Heart left ventricle (tissue), 16 donors: ENCODE measurements at regions not wholly inside any gene's neighbourhood (a gene's known extent, or its start where the extent isn't known, plus 50 kb on each side); places are given as distances from the start of the nearest gene placed in this dataset.

Experiments
- ATAC-seq, 4 donors: fragments of 200-7000 bp; cut with Tn5 transposase; one replicate each; pipeline ENCODE4 v1.9.1; 2020 to 2022; ENCODE audit warnings: moderate library complexity in 4 of 4, mild to moderate bottlenecking in 3 of 4, moderate number of reproducible peaks in 1 of 4
- DNase-seq, 5 donors: peaks; one replicate each; pipeline ENCODE4 v3.0.0-alpha.2; 2020
- H3K27ac ChIP-seq, 12 donors: fragments of 200-600 bp; sonication (generic) in 4 of 12; one replicate each; pipeline versions ENCODE4 v1.5.0 to v1.8.0; 2016 to 2022; ENCODE audit warnings: mild to moderate bottlenecking in 2 of 12
- H3K27me3 ChIP-seq, 9 donors: fragments of 200-600 bp; sonication (generic) in 2 of 9; one replicate each; pipeline versions ENCODE4 v1.5.1 to v1.8.0; 2016 to 2022; ENCODE audit warnings: mild to moderate bottlenecking in 3 of 9
- H3K36me3 ChIP-seq, 9 donors: fragments of 200-600 bp; sonication (generic) in 2 of 9; one replicate each; pipeline versions ENCODE4 v1.5.0 to v1.8.0; 2018 to 2022; ENCODE audit warnings: mild to moderate bottlenecking in 2 of 9
- H3K4me1 ChIP-seq, 12 donors: fragments of 200-600 bp; sonication (generic) in 4 of 12; one replicate each; pipeline versions ENCODE4 v1.5.0 to v1.8.0; 2016 to 2022; ENCODE audit warnings: mild to moderate bottlenecking in 3 of 12
- H3K4me3 ChIP-seq, 12 donors: fragments of 200-600 bp; sonication (generic) in 4 of 12; one replicate each; pipeline versions ENCODE4 v1.5.0 to v1.8.0; 2017 to 2022; ENCODE audit warnings: mild to moderate bottlenecking in 9 of 12, moderate library complexity in 4 of 12
- H3K9me3 ChIP-seq, 12 donors: fragments of 200-600 bp; sonication (generic) in 4 of 12; one replicate each; pipeline versions ENCODE4 v1.5.0 to v1.8.0; 2016 to 2022; ENCODE audit warnings: mild to moderate bottlenecking in 1 of 12
- CTCF ChIP-seq, 12 donors: fragments of 200-600 bp; sonication (generic) in 4 of 12; IDR thresholded peaks; one replicate each; pipeline versions ENCODE4 v1.5.0 to v1.8.0; 2018 to 2022; ENCODE audit warnings: antibody characterized with exemption in 12 of 12, mild to moderate bottlenecking in 5 of 12
- POLR2A ChIP-seq, 2 donors: fragments of 450-650 bp; IDR thresholded peaks; one replicate each; pipeline ENCODE4 v1.6.1; 2017; ENCODE audit warnings: antibody characterized with exemption in 2 of 2, mild to moderate bottlenecking in 2 of 2, moderate library complexity in 2 of 2
- WGBS, 4 donors: extraction: QIAGEN DNeasy Blood & Tissue Kit in 2 of 4; methylation state at CpG; one replicate each; pipeline versions ENCODE4 v1.1.5 to v1.1.7; 2013 to 2018; 5-methylcytosine and 5-hydroxymethylcytosine counted together
- intact Hi-C, 10 donors: fragments of 100-400 bp; cut with DNase I; formaldehyde crosslinking; loops; one replicate each; pipeline versions ENCODE4 v1.11.1 to v1.14.2; 2022
- donor health status: ischemic (EF 13 %, LVEDD 7.1; RV severe dilation, severe dysfunction).
- donor health status: healthy with polysubstance abuse.
- donor health status: DM: no; HTN: yes; CAD: no.
- donor health status: DM: no; HTN: no; CAD: no.
- donor health status: ischemic (EF 25% LVEDD 6.9; RV normal size, moderate dysfunction).
- donor health status: ischemic (EF 25% LVEDD 5.7; RV mildly dilated, moderate dysfunction).
- donor health status: healthy.
- donor health status: DM: yes; HTN: yes; CAD: no.
- donor health status: ischemic (EF 35%, LVEDD 5.7; RV mildly dilated, moderate dysfunction).
- donor health status: nonischemic (EF 11% LVEDD 7.7; RV severe dilation, severe dysfunction).
- donor health status: DM: yes; HTN: yes; CAD: no.
- donor health status: PGD.
- donor health status: ischemic (EF 29% LVEDD 5.4; RV normal size, mild dysfunction).
- donor health status: nonischemic (EF 23%, LVEDD 6.1; RV moderate dilation, normal function).

- ATAC-seq: no peak
- H3K9me3 ChIP-seq: no peaks in the 10 kb centered on the region
- H3K27me3 ChIP-seq: no peaks in the 10 kb centered on the region
- no peak for TF ChIP-seq POLR2A (IDR thresholded peaks at IDR 0.05)
- TF ChIP-seq CTCF (IDR thresholded peaks at IDR 0.05): no peak
- no peaks in the 10 kb centered on the region for H3K4me1 ChIP-seq
- no peaks in the 10 kb centered on the region for H3K36me3 ChIP-seq
- no peak overlapping the region for H3K4me3 ChIP-seq
- no peak for DNase-seq
- intact Hi-C loops: no loop called here
- H3K27ac ChIP-seq: no peak overlapping the region
These were observed 839.4 kb downstream of the TBL1XR1 start for GRCh38 chr3:176357891-176358290.

DNA sequence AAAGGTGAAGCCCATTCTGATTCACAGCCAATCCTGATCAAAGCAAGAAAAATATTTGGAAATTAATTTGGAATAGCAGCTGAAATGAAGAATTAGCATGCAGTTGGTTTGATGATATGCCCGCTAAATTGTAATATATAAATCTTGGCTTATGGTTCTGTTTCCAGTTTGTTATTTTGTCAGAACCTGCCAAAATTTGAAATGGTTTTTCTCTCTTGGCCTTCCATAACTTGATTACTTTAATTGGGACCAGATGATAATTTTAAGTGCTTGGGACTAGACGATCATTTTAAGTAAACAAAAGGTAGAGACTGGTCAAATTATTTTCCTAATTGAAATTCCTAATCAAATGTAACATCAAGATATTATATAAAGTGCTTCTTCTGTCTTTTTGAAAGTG, 842.4 kb downstream of the TBL1XR1 start:
- intact Hi-C loops: no loop called here
- DNase-seq (no peak), ATAC-seq (no peak)
- H3K4me3 ChIP-seq: no peak overlapping the region
- WGBS, 4 donors: 67 to 73% (median 70%) methylated on average over 2 of the region's 2 CpGs
- no peaks in the 10 kb centered on the region for H3K4me1 ChIP-seq
- no peaks in the 10 kb centered on the region for H3K9me3 ChIP-seq
- no peaks in the 10 kb centered on the region for H3K27me3 ChIP-seq
- H3K27ac ChIP-seq: no peak overlapping the region
- H3K36me3 ChIP-seq: no peaks in the 10 kb centered on the region
- no peak for TF ChIP-seq POLR2A (IDR thresholded peaks at IDR 0.05)
- TF ChIP-seq CTCF (IDR thresholded peaks at IDR 0.05): no peak

GRCh38 chr3:176352716-176353334, 844.5 kb downstream of the TBL1XR1 start:
- Histone ChIP-seq H3K9me3 (no peaks in the 10 kb centered on the region), H3K36me3 (no peaks in the 10 kb centered on the region), H3K4me1 (no peaks in the 10 kb centered on the region), H3K27me3 (no peaks in the 10 kb centered on the region), H3K4me3 (no peak overlapping the region), H3K27ac (no peak overlapping the region)
- ATAC-seq: no peak
- intact Hi-C loops: no loop called here
- no peak for DNase-seq
- WGBS, 4 donors: 49 to 71% (median 61%) methylated on average over 4 of the region's 4 CpGs
- TF ChIP-seq POLR2A (IDR thresholded peaks at IDR 0.05): no peak
- TF ChIP-seq CTCF (IDR thresholded peaks at IDR 0.05): no peak

DNA sequence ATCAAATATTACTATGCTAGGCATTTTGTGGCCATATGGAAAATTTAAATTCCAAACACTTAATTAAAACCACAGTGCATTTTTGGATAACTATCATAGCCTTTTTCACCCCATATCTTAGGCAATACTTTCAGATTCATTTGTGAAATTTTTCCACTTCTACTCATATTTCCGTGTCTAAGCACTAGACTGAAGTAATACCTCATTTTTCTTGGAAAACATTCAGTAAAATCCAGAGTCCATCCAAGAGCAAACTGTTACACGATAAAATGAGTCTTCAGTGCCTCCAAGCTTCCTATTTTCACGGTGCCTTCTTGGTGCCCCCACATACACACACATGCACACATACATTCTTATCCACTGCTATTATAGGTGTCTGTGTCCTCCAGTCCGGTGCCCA, 845.9 kb downstream of the TBL1XR1 start:
- H3K9me3 ChIP-seq: no peaks in the 10 kb centered on the region
- no peak overlapping the region for H3K27ac ChIP-seq
- DNase-seq (no peak), ATAC-seq (peak in 2 of 4 donors; percentile 22 to 71)
- TF ChIP-seq POLR2A (IDR thresholded peaks at IDR 0.05) (no peak), CTCF (IDR thresholded peaks at IDR 0.05) (no peak)
- no peak overlapping the region for H3K4me3 ChIP-seq
- H3K36me3 ChIP-seq: no peaks in the 10 kb centered on the region
- WGBS, 4 donors: 66 to 78% (median 70%) methylated on average over 4 of the region's 4 CpGs
- H3K27me3 ChIP-seq: no peaks in the 10 kb centered on the region
- intact Hi-C loops: no loop called here
- no peaks in the 10 kb centered on the region for H3K4me1 ChIP-seq
